ENCODE measurements at regions not wholly inside any gene's neighbourhood (a gene's known extent, or its start where the extent isn't known, plus 50 kb on each side); places are given as distances from the start of the nearest gene placed in this dataset.
"Not testable (repeated sequence)": the region's sequence is repeated elsewhere in the genome, so short reads cannot be mapped to it uniquely, and the experiment has no call there.

DNA sequence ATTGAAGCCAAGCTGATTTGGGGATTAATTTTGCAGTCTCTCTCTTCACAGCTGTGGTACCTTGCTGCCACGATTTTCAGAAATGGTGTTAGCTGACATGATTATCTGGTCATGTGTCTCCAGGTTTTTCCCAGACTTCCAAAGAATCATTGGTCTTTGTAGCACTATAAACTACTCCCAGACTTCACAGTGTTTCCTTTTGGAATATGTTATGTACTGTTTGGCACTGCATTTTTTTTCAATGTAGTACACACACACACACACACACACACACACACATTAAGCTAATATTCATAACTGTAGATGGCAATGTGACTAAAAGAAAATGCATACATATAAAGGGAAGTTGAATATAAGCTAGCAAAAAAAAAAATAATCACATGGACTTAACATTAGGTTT lies 856.6 kb upstream of the SPRY2 start:
- DNase-seq = no peak

DNA sequence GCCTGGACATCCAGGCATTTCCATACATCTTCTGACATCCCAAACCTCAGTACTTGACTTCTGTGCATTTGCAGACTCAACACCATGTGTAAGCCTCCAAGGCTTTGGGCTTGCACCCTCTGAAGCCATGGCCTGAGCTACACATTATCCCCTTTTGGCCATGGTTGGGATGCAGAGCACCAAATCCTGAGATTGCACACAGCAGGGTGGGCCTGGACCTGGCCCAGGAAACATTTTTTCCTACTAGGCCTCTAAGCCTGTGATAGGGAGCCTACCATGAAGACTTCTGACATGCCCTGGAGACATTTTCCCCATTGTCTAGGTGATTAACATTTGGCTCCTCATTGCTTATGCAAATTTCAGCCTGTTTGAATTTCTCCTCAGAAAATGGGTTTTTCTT lies 853.4 kb upstream of the SPRY2 start:
- DNase-seq = no peak

DNA sequence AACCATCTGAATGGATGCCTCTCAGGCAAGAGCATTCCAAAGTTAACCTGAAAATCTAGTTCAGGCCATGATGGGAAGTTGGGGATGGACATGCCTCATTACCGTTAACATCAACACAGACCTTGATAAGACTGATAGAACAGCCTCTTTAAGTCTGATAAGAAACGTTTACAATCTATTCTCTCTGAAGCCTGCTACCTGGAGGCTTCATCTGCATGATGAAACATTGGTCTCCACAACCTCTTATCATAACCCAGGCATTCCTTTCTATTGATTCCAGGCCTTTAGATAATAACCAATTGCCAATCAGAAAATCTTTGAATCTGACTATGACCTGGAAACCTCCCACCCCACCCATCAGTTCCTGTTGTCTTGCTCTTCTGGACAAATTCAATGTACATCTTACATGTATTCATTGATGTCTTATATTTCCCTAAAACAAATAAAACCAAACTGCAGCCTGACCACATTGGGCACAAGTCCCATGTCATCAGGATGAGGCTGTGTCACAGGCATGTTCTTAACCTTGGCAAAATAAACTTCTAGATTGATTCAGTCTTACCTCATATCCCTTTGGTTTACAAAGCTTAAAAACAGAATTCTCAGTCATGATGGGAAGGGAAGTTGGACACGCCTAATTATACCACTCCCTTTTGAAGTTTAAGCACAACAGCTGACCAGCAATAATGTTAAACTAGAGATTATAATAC lies 843.8 kb upstream of the SPRY2 start:
- no peak for DNase-seq

DNA sequence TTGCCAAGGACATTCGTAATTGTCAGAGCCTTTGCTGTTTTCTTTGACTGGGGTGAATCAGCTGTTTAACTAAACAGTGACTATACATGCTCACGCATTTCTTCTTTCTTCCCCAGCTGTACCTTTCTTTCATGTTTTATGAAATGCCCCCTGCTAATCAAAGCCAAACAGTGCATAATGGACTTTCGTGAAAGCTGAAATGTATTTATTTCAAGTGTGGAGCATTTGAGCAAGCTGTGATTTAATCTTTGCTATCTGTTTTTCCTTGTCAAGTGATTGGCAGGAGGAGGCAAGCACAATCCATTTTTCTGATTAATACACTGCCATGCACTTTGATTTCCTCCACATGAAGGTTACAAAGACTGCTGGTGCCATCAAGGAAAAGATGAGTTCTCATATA lies 831.7 kb upstream of the SPRY2 start:
- DNase-seq = no peak

DNA sequence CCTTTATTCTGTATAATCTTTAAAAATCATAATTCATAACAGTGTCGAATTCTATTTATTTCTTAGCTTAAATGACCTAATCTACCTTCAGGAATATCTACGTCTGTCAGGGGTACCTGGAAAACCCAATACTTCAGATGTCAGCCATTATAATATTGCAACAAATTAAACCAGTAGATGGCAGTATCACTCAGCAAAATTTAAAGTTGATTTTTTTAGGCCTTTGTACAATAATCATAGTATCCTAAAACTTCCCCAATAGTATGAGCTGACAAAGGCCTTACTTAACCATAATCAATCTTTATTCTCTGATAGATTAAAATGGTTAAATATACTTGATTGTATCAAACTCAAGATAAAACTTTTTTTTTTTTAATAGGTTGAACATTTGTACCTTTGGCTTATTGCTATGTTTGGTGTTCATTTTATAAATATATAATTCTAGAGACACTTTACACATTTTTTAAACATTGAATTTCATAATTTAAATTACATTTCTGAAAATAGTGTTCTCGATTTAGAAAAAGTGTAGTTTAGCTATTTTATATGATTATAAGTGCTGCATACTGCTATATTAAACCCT lies 830.2 kb upstream of the SPRY2 start:
- no peak for DNase-seq

DNA sequence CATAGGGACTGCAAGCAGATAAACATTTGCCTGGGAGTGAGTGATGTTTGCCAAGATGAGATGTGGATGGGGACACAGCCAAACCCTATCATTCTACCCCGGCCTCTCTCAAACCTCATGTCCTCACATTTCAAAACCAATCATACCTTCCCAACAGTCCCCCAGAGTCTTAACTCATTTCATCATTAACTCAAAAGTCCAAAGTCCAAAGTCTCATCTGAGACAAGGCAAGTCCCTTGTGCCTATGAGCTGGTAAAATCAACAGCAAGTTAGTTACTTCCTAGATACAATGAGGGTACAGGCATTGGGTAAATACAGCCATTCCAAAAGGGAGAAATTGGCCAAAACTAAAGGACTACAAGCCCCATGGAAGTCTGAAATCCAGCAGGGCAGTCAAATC lies 822.9 kb upstream of the SPRY2 start:
- not testable (repeated sequence) for DNase-seq

DNA sequence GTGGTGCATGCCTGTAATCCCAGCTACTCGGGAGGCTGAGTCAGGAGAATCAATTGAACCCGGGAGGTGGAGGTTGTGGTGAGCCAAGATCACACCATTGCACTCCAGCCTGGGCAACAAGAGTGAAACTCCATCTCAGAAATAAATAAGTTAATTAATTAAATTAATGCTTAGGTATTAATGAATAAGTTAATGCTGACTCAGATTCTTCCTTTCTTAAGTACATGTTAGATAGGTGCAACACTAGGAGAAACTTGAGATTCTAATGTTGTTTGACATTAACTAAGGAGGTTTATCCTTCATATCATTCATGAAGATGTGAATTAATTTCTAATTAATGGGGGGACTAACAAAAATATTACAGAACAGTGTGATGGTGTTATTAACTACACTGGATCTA lies 812.6 kb upstream of the SPRY2 start:
- DNase-seq = no peak

DNA sequence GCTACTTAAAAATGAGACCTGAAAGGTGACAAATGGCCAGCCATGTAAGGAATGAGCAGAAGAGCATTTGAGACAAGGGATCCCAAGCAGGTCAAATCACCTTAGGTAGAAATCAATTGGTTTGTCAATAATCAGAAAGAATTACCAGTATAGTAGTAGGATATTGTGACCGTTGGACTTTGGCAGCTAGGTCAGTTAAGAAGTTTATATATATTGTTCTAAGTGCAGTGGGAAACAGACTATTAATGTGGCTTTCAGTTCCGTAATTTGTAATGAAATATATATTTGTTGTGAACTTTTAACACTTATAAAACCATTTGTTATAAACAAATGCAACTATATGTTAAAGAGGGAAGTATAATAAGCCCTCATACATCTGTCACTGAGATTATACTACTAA lies 807.9 kb upstream of the SPRY2 start:
- no peak for DNase-seq

DNA sequence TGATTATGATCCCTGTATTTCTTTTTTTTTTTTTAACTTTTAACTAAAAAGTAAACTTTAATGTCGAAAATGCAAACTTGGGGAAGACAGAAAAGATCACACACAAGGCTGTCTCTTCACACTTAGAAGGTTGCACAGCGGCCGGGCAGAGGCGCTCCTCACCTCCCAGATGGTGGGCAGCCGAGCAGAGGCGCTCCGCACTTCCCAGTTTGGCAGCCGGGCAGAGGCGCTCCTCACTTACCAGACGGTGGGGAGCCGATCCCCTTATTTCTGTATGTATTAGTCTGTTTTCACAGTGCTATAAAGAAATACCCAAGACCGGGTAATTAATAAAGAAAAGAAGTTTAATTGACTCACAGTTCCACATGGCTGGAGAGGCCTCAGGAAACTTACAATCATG lies 805.6 kb upstream of the SPRY2 start:
- DNase-seq = not testable (repeated sequence)

DNA sequence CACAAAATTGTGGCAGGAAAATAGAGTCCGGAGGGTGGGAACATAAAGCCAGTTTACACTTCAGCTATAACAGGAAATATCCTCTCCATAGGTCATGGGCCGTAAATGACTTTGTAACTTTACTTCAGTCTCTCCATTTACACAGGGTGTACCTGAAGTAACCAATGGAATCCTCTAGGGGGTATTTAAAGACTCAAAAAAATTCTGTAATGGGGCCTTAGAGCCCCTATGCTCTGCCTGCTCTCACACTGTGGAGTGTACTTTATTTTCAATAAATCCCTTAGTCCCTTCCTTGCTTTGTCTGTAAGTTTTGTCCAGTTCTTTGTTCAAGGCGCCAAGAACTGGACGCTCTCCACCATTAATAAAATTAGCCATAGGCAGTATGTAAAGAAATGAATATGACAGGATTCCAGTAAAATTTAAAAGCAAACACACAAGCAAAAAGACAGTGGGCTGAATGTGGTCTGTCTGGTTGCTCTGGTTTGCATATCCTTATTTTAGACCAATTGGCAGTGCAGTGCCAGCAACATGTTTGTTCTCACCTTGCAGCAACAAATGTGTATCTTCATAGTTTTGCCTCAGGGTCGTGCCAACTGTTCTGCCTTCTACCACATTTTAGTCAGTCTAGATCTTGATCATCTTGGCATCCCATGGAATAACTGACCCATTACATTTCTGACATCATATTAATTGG lies 801.5 kb upstream of the SPRY2 start:
- DNase-seq = no peak

DNA sequence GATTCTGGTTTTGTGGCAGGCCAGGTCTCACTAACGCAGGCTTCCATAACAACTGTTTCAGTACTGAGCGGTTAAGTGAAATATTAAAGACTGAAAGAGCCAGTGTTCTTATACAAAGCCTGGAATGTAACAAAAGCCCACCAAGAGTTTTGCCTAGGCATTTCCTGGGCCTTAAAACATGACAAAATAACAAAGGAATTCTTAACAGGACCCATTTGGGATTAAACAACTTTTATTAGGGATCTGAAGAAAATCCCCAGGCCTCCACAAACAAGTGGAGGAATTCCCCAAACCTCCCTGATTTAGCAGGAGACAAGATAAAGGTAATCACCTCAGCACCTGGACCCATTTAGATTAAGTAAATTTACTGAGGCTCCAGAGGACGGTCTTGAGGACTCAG lies 799.7 kb upstream of the SPRY2 start:
- no peak for DNase-seq

DNA sequence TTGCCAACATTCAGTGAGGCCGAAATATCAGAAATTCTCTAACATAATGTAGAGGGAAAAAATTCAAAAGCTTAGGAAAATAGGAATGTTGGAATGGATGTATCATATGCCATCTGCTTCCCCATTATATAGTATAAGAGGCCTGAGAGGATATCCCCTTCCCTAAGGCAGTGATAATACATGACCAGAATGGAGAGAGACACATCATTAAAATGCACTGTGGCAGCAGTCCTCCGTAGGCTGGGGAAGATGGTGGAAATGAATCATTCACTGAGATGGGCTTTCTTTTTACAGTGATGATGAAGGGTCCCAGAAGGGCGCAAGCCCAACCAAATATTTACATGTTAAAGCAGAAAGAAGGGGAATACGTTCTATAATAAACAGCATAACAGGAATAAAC lies 799.1 kb upstream of the SPRY2 start:
- DNase-seq = no peak

DNA sequence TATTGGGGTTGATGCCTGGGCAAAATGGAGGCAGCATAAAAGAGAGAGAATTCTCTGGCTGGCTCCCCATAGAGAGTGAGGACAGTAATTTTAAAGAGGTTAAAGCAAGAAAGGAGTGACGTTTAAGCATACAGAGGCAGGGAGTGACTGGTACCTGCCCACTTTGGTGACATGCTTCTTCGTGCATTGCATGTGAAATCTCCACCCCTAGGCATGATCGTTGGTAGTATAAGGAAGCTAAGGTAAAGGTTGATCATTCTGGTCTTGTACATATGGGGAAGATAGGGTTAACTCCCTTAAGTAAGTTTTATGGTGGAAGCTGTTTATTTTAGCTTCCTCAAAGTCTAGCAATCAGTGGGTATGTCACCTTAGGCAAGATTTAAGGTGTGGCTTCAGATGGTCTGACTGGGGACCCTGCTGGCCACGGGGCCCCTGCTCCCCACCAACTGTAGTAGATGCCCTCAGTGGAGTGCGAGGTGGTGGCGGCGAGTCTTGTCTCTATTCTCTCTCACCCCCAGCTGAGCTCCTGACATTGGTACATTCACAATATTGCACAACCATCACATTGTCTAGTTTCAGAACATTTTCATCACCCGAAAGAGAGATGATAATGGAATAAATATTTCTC lies 797.5 kb upstream of the SPRY2 start:
- no peak for DNase-seq

DNA sequence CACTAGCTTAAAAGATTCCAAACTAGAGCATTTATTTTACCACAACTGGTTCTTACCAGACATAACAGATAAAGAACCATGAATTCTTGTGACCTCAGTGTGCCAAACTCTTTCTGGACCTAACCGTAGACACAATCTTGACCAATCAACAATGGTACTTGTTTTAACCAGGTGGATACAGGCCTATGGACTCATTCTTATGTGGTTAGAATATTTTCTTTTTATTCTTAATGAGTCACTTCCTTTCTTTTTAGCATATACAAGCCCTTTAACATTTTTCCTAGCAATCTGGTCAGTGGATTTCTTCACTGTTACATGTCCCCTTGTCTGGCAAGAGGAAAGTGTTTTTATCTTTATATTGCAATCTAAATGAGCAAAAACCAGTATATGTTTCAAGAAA lies 792.1 kb upstream of the SPRY2 start:
- DNase-seq = no peak

DNA sequence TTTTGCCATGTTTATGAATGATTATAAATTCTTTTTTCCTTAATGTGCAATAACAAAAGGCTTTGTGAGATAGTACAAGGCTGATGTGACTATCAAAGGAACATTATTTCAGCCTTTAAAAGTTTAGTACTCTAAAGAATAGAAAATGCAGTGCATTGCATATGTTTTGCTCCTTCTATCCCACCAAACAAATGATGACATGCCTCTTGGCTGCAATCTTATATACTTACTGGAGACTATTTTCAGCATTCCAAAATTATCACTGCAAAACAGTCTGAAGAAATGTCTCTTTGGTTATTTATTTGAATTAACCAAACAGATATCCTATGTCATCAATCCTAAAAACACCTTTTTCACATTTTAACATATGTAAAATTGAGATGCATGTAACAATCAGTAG lies 776.5 kb upstream of the SPRY2 start:
- DNase-seq = no peak

DNA sequence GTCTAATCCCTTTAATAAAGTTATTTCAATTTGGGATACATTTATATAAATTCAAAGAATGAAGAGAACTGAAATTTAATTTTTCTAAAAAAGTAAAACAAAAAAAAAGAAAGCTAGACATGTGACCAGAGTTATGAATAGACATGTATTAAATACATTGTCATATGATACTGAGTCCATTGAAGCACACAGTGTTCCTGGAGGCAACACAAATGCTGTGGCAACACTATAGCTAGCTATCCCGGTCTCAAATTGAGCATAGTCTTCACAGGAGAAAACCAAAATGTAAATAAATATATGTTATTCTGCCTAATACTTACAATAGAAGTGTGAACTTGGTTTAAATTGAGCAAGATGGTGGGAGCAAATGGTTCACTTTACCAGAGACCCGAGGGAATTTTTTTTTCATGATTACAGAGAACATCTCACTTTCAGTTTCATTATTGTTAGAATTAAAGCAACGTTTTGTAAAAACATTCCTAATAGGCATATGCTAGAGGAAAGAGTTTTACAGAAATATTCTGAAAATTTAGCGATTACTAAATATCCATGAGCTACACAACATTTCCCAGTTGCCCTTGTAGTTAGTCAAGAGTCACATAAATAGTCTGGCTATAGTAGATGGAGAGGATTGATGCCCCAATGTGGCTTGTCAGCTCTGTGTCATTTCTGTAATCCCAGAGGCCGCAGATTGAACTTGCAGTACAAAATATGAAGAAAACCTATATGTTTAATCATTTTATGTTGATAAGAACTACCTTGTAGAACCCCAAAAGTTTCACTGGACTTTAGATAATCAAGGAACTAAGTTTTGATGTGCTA lies 775.7 kb upstream of the SPRY2 start:
- DNase-seq = no peak

DNA sequence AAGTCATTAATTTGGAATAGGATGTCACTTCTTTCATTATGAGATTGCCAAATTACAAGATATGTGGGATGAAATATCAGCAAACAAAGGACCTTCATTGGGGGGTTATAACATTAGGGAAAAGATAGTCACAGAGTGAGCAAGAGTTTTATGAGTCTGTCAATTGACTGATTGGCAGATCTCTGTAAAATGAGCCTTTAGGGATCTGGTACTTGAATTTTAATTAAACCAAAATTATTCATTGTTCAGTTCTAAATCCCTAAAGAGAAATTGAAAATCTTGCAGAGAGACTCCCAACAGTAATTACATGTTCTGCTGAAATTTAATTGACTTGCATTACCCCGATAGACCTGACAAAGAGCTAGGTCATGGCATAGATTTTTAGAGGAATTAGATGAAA lies 768.1 kb upstream of the SPRY2 start:
- no peak for DNase-seq

DNA sequence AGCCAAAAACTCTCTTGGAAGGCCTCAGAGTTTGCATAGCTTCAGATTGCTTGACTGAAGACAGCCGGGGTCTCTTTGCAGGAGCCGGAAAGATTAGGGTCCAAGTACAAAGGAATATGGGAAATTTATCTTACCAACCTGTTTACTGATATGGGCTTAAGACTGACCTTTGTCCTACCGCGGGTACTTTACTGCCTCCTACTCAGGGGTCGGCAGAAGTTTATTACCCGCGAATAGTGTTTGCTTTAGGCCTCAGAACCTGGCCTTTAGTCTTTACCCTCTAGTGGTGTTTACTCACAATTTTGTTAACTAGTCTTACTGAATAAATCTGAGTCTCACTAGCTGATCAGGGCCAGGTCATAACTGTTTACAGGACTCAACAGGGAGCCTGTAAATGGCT lies 765.4 kb upstream of the SPRY2 start:
- DNase-seq = no peak

DNA sequence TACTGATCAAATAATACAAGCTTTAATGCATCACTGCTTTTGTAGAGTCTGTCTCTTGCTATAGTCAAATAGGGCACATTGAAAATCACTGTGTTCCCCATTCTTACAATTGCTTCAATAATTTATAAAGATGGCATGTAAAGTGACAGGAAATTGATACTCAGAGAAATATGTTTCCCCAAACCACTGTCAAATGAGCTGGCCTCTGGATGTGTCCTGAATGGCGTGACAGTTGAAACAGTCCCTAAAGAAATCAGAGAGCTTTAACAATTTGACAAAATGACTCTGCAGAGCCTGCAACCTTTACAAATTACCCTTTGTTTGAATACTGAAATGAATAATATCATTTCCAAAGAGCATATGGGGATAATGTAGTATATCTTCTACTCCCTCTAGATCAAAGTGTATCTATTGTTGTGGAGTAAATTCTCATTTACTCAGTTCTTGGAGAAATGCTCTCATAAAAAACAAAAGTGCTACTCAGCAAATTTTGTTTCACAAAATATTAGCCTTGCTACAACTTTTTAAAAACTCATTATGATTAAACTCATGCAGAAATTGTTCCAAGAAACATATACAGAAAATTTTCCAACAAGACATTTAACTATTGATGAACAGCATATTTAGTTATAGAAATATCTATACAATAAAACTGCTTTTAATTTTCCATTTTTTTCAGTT lies 763.2 kb upstream of the SPRY2 start:
- no peak for DNase-seq

DNA sequence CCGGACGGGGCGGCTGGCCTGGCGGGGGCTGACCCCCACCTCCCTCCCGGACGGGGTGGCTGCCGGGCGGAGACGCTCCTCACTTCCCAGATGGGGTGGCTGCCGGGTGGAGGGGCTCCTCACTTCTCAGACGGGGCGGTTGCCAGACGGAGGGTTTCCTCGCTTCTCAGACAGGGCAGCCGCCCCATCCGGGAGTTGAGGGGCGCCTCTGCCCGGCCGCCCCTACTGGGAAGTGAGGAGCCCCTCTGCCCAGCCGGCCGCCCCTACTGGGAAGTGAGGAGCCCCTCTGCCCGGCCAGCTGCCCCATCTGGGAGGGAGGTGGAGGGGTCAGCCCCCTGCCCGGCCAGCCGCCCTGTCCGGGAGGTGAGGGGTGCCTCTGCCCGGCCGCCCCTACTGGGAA lies 761.1 kb upstream of the SPRY2 start:
- DNase-seq = not testable (repeated sequence)

DNA sequence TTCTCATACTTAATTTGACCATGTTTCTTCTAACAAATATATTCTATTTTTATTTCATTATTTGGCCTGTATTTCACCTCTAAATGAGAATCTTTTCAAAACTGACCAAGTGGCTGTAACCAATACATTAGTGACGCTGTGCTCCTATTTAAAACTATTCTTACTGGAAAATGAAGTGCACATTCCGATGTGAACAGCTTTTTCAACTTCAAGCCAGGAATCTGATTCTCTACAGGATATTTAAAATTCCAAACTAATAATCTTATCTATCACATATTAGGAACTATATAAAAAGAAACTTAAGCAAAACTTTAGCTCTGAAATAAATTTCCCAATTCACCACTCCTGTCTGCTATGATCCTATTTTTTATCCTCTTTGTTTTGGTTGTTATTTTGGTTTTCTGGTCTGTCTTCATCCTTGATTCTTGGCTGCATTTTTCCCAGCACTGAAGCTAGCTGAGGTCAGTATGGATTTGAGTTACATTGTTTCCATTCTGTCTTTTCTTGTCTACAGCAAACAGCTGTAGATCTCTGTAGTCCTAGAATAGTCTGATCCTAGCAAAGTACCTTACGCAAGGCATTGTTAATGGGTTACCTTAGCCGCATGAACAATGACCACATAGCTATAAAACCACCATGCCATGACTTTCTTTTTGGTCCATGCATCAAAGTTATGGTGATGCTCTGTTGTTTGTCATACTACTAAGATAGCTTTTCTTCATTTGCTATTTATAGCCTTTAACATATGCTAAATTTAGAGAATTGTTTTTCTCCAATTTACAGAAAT lies 748.6 kb upstream of the SPRY2 start:
- DNase-seq = no peak

Data from CD4-positive, alpha-beta T cell treated with Interleukin-17A for 4 hours (primary cell).